Ovary (tissue), 3 donors: ENCODE measurements at regions not wholly inside any gene's neighbourhood (a gene's known extent, or its start where the extent isn't known, plus 50 kb on each side); places are given as distances from the start of the nearest gene placed in this dataset.

Source experiments
- CTCF ChIP-seq, 3 donors: fragments of 450-650 bp in 2 of 3; fragments of 200-600 bp in 1 of 3; IDR thresholded peaks; one replicate each; pipeline versions ENCODE4 v1.5.1 to v1.8.0; 2016 to 2022; ENCODE audit warnings: antibody characterized with exemption in 3 of 3, mild to moderate bottlenecking in 1 of 3
- EP300 ChIP-seq: sonication (generic); formaldehyde crosslinking; IDR thresholded peaks from one replicate; pipeline ENCODE4 v1.6.1; 2017; ENCODE audit warnings: antibody characterized with exemption
- POLR2A ChIP-seq: fragments of 450-650 bp; IDR thresholded peaks from one replicate; pipeline ENCODE4 v1.6.1; 2017; ENCODE audit warnings: antibody characterized with exemption, mild to moderate bottlenecking, moderate library complexity
- donor health status: DM: no; HTN: no; CAD: no.

- TF ChIP-seq POLR2A (no peak), CTCF (IDR thresholded peaks at IDR 0.05) (no peak), EP300 (no peak)
Measured at GRCh38 chr5:155556222-155556621, 542.7 kb downstream of the KIF4B start.
